Astrocyte of the spinal cord (primary cell): ENCODE measurements at regions not wholly inside any gene's neighbourhood (a gene's known extent, or its start where the extent isn't known, plus 50 kb on each side); places are given as distances from the start of the nearest gene placed in this dataset.

Experiments
- DNase-seq: peaks from one replicate; pipeline ENCODE4 v3.0.0; 2011; ENCODE audit warnings: low read depth, low spot score
- H3K4me3 ChIP-seq: 2 replicates; pipeline ENCODE4 v1.5.1; 2011; ENCODE audit warnings: low read depth, mild to moderate bottlenecking, low read length, moderate library complexity
- CTCF ChIP-seq: IDR thresholded peaks from 2 replicates; pipeline ENCODE4 v1.5.1; 2012; ENCODE audit warnings: low read depth, mild to moderate bottlenecking, low read length, inconsistent platforms
- in situ Hi-C: cut with HindIII; loops from 2 replicates; pipeline ENCODE4 v1.10.0; 2017; ENCODE audit warnings: low sequenced_read_pairs

GRCh38 chr11:122322329-122322728 is 206.3 kb upstream of the BLID start:
- TF ChIP-seq CTCF, result no peak
- no peak for DNase-seq
- H3K4me3 ChIP-seq, result no peak overlapping the region
- in situ Hi-C loops, result no loop called here

GRCh38 chr11:122320671-122321070 is 204.7 kb upstream of the BLID start:
- DNase-seq, result no peak
- no peak overlapping the region for H3K4me3 ChIP-seq
- in situ Hi-C loops, result no loop called here
- no peak for TF ChIP-seq CTCF

- in situ Hi-C loops, result no loop called here
- TF ChIP-seq CTCF, result no peak
- no peak for DNase-seq
- H3K4me3 ChIP-seq, result no peak overlapping the region
Measured at GRCh38 chr11:122319691-122320620, 203.9 kb upstream of the BLID start.

- no peak for TF ChIP-seq CTCF
- H3K4me3 ChIP-seq, result no peak overlapping the region
- in situ Hi-C loops, result no loop called here
- no peak for DNase-seq
Measured at GRCh38 chr11:122319085-122319484, 203.1 kb upstream of the BLID start.

- DNase-seq, result peak; percentile 36
- no peak for TF ChIP-seq CTCF
- no peak overlapping the region for H3K4me3 ChIP-seq
- in situ Hi-C loops, result no loop called here
Measured at GRCh38 chr11:122317305-122317704, 201.3 kb upstream of the BLID start.

- H3K4me3 ChIP-seq, result no peak overlapping the region
- no peak for TF ChIP-seq CTCF
- in situ Hi-C loops, result no loop called here
- no peak for DNase-seq
Measured at GRCh38 chr11:122313581-122313980, 197.6 kb upstream of the BLID start.
